Keratinocyte (primary cell): ENCODE measurements at regions not wholly inside any gene's neighbourhood (a gene's known extent, or its start where the extent isn't known, plus 50 kb on each side); places are given as distances from the start of the nearest gene placed in this dataset.

ENCODE experiments used
- DNase-seq: peaks from one replicate; pipeline ENCODE4 v3.0.0-alpha.2; 2011; ENCODE audit warnings: low read depth, missing footprints, low spot score
- FAIRE-seq: peaks from 2 replicates; lab custom pipeline; 2011; peaks lifted over from hg19 to GRCh38; lab: Jason Lieb, UNC
- H2AFZ ChIP-seq: 2 replicates; pipeline ENCODE4 v1.6.0; 2012; ENCODE audit warnings: low read length, control low read depth, inconsistent platforms; ENCODE audit not compliant: control insufficient read depth
- H3K27ac ChIP-seq: 2 replicates; pipeline ENCODE4 v1.5.1; 2011; ENCODE audit warnings: low read length; ENCODE audit not compliant: control insufficient read depth, insufficient read depth
- H3K27me3 ChIP-seq: 3 replicates; pipeline ENCODE4 v1.6.0; 2011; ENCODE audit warnings: low read length; ENCODE audit not compliant: control insufficient read depth, insufficient read depth; ENCODE audit errors: extremely low read depth
- H3K36me3 ChIP-seq, 2 experiments: 2 replicates in 1 of 2; 3 replicates in 1 of 2; pipeline ENCODE4 v1.5.1; 2011; ENCODE audit warnings: low read length in 2 of 2, mild to moderate bottlenecking in 1 of 2; ENCODE audit not compliant: control insufficient read depth in 2 of 2, insufficient read depth in 2 of 2; ENCODE audit errors: extremely low read depth in 1 of 2
- H3K4me1 ChIP-seq: 3 replicates; pipeline ENCODE4 v1.5.1; 2011; ENCODE audit warnings: low read length; ENCODE audit not compliant: control insufficient read depth, insufficient read depth; ENCODE audit errors: extremely low read depth
- H3K4me2 ChIP-seq: 3 replicates; pipeline ENCODE4 v1.6.0; 2011; ENCODE audit warnings: low read depth, low read length; ENCODE audit not compliant: control insufficient read depth, insufficient read depth; ENCODE audit errors: extremely low read depth
- H3K4me3 ChIP-seq, 3 experiments: fragments of 200-600 bp in 1 of 3; sonication (generic) in 1 of 3; 2 replicates in 2 of 3; 3 replicates in 1 of 3; pipeline ENCODE4 v1.5.1; 2011 to 2016; ENCODE audit warnings: low read length in 3 of 3, mild to moderate bottlenecking in 3 of 3, control low read depth in 2 of 3, inconsistent platforms in 1 of 3, low read depth in 1 of 3, mixed read lengths in 1 of 3, mixed run types in 1 of 3, moderate library complexity in 1 of 3; ENCODE audit not compliant: control insufficient read depth in 2 of 3, insufficient read depth in 2 of 3; ENCODE audit errors: extremely low read depth in 1 of 3
- H3K79me2 ChIP-seq: 2 replicates; pipeline ENCODE4 v1.6.0; 2012; ENCODE audit warnings: low read length; ENCODE audit not compliant: control insufficient read depth, insufficient read depth
- H3K9ac ChIP-seq: 3 replicates; pipeline ENCODE4 v1.6.0; 2011; ENCODE audit warnings: low read length; ENCODE audit not compliant: control insufficient read depth, insufficient read depth; ENCODE audit errors: extremely low read depth
- H3K9me1 ChIP-seq: 3 replicates; pipeline ENCODE4 v1.6.0; 2011; ENCODE audit warnings: low read length; ENCODE audit not compliant: control insufficient read depth, insufficient read depth; ENCODE audit errors: extremely low read depth
- H3K9me3 ChIP-seq: 2 replicates; pipeline ENCODE4 v1.5.1; 2012; ENCODE audit warnings: low read depth, low read length; ENCODE audit not compliant: control insufficient read depth
- H4K20me1 ChIP-seq: 3 replicates; pipeline ENCODE4 v1.6.0; 2011; ENCODE audit warnings: low read length; ENCODE audit not compliant: control insufficient read depth, insufficient read depth; ENCODE audit errors: extremely low read depth
- EZH2 ChIP-seq: IDR thresholded peaks from one replicate; pipeline ENCODE4 v1.6.1; 2012; ENCODE audit warnings: inconsistent platforms, mild to moderate bottlenecking, low read length, moderate library complexity
- dilution Hi-C: fragments of 300-500 bp; cut with MboI; formaldehyde crosslinking; loops from one replicate; pipeline ENCODE4 v1.7.0; 2020; ENCODE audit warnings: low sequenced_read_pairs; ENCODE audit not compliant: extremely low pct_ligation_motif_present
- TF ChIP-seq, protein P1 (sequence below), 3 experiments: IDR thresholded peaks in 1 of 3; conservative IDR thresholded peaks in 1 of 3; optimal IDR thresholded peaks in 1 of 3; 2 replicates in 2 of 3; 3 replicates in 1 of 3; pipeline versions ENCODE3 to v1.5.1; 2011; ENCODE audit warnings: low read length in 3 of 3, mild to moderate bottlenecking in 3 of 3, moderate library complexity in 2 of 3, control low read depth in 1 of 3, inconsistent platforms in 1 of 3; ENCODE audit not compliant: insufficient read depth in 2 of 3; ENCODE audit errors: extremely low read depth in 1 of 3

DNA sequence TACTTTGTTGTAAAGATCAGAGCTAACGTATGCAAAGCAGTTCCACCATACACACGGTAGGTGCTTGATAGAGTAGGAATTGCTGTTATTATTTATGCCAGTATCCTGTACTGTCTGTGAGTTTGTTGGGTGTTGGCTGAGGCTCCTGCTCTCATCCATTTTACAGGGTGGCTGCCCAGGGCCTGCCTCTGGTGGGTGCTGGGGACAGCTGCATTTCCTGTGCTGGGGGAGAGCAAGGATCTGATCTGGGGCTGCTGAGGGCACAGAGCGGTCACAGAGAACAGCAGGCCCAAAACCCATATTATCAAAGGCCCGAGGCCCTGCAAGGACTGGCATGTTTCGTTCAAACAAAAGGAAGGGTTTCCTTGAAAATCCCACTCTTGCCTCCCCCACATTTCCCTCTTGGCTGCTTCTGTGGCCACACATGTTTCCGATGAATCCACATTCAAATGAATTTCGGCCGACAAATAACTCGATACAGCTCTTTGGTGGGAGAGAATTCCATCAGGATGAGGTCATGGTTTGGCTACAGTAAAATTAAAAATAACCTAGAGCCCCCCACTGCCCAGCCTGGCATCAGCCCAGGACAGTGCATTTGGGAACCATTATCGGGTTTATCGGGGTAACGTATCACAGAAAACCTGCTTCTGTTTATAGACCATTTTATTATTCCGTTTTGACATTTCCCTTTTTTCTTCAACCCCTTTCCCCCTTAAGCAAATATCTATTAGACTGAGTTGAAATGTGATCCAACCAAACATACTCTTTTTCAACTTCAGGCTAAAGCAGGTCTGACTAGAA, 143.4 kb downstream of the CYRIA start:
- Histone ChIP-seq H4K20me1 (no peaks in the 10 kb centered on the region), H3K4me3 (no peak overlapping the region), H3K9ac (no peak overlapping the region), H3K9me3 (no peaks in the 10 kb centered on the region), H2AFZ (no peak overlapping the region), H3K4me2 (no peak overlapping the region), H3K9me1 (no peaks in the 10 kb centered on the region), H3K27ac (no peak overlapping the region), H3K27me3 (no peaks in the 10 kb centered on the region), H3K79me2 (no peaks in the 10 kb centered on the region), H3K36me3 (no peaks in the 10 kb centered on the region), H3K4me1 (no peaks in the 10 kb centered on the region)
- FAIRE-seq (no peak), DNase-seq (no peak)
- TF ChIP-seq EZH2, result no peak
- TF ChIP-seq, protein P1, sequence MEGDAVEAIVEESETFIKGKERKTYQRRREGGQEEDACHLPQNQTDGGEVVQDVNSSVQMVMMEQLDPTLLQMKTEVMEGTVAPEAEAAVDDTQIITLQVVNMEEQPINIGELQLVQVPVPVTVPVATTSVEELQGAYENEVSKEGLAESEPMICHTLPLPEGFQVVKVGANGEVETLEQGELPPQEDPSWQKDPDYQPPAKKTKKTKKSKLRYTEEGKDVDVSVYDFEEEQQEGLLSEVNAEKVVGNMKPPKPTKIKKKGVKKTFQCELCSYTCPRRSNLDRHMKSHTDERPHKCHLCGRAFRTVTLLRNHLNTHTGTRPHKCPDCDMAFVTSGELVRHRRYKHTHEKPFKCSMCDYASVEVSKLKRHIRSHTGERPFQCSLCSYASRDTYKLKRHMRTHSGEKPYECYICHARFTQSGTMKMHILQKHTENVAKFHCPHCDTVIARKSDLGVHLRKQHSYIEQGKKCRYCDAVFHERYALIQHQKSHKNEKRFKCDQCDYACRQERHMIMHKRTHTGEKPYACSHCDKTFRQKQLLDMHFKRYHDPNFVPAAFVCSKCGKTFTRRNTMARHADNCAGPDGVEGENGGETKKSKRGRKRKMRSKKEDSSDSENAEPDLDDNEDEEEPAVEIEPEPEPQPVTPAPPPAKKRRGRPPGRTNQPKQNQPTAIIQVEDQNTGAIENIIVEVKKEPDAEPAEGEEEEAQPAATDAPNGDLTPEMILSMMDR (optimal IDR thresholded peaks at IDR 0.05 in 1 of 3, IDR thresholded peaks at IDR 0.05 in 1 of 3, conservative IDR thresholded peaks at IDR 0.05 in 1 of 3; ENCODE audit: extremely low read depth in 1 of 3, insufficient read depth in 2 of 3, low read length in 3 of 3), result no peak
- dilution Hi-C loops, result loop anchor here (25.0 kb wide), 1 partner anchor 585 kb away; the partner anchor contains the start of gene MYCN

DNA sequence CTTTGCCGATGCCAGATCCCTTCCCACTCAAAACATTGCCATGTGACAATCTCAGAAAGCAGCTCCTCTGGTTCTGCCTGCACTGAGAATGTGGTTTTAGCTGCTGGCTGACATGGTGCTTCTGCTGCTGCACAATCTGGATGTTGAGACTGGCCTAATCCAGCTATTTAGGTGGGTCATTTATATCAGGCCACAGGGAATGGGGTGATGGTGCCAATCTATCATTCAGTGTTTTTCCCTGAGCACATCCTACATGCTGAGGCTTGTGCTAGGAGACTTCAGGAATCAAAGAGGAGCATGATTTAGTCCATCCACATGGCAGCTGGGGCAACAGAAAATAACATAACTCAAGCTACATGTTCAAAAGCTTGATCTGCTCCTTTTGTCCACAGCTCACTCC, 144.7 kb downstream of the CYRIA start:
- dilution Hi-C loops, result loop anchor here (25.0 kb wide), 1 partner anchor 584 kb away; the partner anchor contains the start of gene MYCN
- DNase-seq (no peak), FAIRE-seq (no peak)
- H3K27me3 ChIP-seq, result no peaks in the 10 kb centered on the region
- TF ChIP-seq, protein P1 (optimal IDR thresholded peaks at IDR 0.05 in 1 of 3, IDR thresholded peaks at IDR 0.05 in 1 of 3, conservative IDR thresholded peaks at IDR 0.05 in 1 of 3; ENCODE audit: extremely low read depth in 1 of 3, insufficient read depth in 2 of 3, low read length in 3 of 3), result no peak
- no peak for TF ChIP-seq EZH2
- no peak overlapping the region for H3K4me3 ChIP-seq
- H4K20me1 ChIP-seq, result no peaks in the 10 kb centered on the region
- H3K4me1 ChIP-seq, result no peaks in the 10 kb centered on the region
- H3K9me3 ChIP-seq, result no peaks in the 10 kb centered on the region
- H3K4me2 ChIP-seq, result no peak overlapping the region
- no peak overlapping the region for H2AFZ ChIP-seq
- no peak overlapping the region for H3K9ac ChIP-seq
- H3K36me3 ChIP-seq, result no peaks in the 10 kb centered on the region
- no peaks in the 10 kb centered on the region for H3K9me1 ChIP-seq
- H3K27ac ChIP-seq, result no peak overlapping the region
- H3K79me2 ChIP-seq, result no peaks in the 10 kb centered on the region
